Cardiac fibroblast (primary cell): ENCODE measurements at regions not wholly inside any gene's neighbourhood (a gene's known extent, or its start where the extent isn't known, plus 50 kb on each side); places are given as distances from the start of the nearest gene placed in this dataset.

Experiments used
- DNase-seq, 2 donors: peaks; one replicate each; pipeline versions ENCODE4 v3.0.0 to v3.0.0-alpha.2; 2010; ENCODE audit warnings: low read depth in 2 of 2
- H3K4me3 ChIP-seq, 2 donors: replicated peaks in 1 of 2; 1 replicate in 1 of 2; 2 replicates in 1 of 2; pipeline ENCODE4 v1.5.1; 2011; ENCODE audit warnings: low read depth in 2 of 2, low read length in 2 of 2, mild to moderate bottlenecking in 2 of 2, moderate library complexity in 1 of 2
- TF ChIP-seq, protein P1 (sequence below): IDR thresholded peaks from one replicate; pipeline ENCODE4 v1.5.1; 2011; ENCODE audit warnings: low read depth, mild to moderate bottlenecking, low read length, inconsistent platforms

- H3K4me3 ChIP-seq, result no peak overlapping the region
- TF ChIP-seq, protein P1, sequence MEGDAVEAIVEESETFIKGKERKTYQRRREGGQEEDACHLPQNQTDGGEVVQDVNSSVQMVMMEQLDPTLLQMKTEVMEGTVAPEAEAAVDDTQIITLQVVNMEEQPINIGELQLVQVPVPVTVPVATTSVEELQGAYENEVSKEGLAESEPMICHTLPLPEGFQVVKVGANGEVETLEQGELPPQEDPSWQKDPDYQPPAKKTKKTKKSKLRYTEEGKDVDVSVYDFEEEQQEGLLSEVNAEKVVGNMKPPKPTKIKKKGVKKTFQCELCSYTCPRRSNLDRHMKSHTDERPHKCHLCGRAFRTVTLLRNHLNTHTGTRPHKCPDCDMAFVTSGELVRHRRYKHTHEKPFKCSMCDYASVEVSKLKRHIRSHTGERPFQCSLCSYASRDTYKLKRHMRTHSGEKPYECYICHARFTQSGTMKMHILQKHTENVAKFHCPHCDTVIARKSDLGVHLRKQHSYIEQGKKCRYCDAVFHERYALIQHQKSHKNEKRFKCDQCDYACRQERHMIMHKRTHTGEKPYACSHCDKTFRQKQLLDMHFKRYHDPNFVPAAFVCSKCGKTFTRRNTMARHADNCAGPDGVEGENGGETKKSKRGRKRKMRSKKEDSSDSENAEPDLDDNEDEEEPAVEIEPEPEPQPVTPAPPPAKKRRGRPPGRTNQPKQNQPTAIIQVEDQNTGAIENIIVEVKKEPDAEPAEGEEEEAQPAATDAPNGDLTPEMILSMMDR, result no peak
- DNase-seq, result no peak
Observed at GRCh38 chr3:159887911-159888310, 100.7 kb upstream of the IL12A start.

GRCh38 chr3:159892171-159892795, 96.4 kb upstream of the IL12A start:
- no peak for DNase-seq
- TF ChIP-seq, protein P1, result no peak
- no peak overlapping the region for H3K4me3 ChIP-seq

- TF ChIP-seq, protein P1, result no peak
- no peak for DNase-seq
- H3K4me3 ChIP-seq, result no peak overlapping the region
Observed at GRCh38 chr3:159892801-159893200, 95.8 kb upstream of the IL12A start.

- H3K4me3 ChIP-seq, result no peak overlapping the region
- TF ChIP-seq, protein P1, result no peak
- DNase-seq, result no peak
Observed at GRCh38 chr3:159894386-159894785, 94.2 kb upstream of the IL12A start.

GRCh38 chr3:159895430-159895829, 93.2 kb upstream of the IL12A start:
- no peak for DNase-seq
- no peak overlapping the region for H3K4me3 ChIP-seq
- TF ChIP-seq, protein P1, result no peak

DNA sequence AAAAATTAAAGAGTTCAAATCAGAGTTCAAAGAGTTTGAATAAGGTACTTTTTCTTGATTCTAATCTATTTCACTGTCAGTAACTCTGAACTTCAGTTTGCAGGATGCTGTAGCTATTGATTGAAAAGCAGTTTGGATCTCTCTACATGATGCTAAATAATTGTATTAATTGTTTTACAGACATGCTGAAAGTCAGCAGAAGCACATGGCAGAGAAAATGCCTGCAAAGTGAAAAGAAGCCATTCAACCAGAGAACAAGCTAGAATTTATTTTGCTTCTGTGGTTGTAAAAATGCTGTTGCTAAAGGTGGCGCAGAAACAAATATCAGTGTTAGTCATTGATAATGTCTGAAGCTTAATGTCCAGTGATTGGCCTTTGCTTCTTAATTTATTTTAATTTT, 92.1 kb upstream of the IL12A start:
- no peak overlapping the region for H3K4me3 ChIP-seq
- TF ChIP-seq, protein P1, result no peak
- no peak for DNase-seq
